ENCODE measurements at regions not wholly inside any gene's neighbourhood (a gene's known extent, or its start where the extent isn't known, plus 50 kb on each side); places are given as distances from the start of the nearest gene placed in this dataset.

- H3K4me1 ChIP-seq (ENCODE audit: insufficient read depth, low read length) = no peaks in the 10 kb centered on the region
- no peak overlapping the region for H3K4me3 ChIP-seq (ENCODE audit: low read length)
- ATAC-seq (ENCODE audit: poor library complexity) (no peak), DNase-seq (no peak)
- H3K27ac ChIP-seq (ENCODE audit: low read depth in 1 of 2, low read length in 2 of 2) = no peak overlapping the region
- POLR2A ChIA-PET = no interaction called here
- intact Hi-C loops (cut with DNase I, micrococcal nuclease) = no loop called here
- H3K36me3 ChIP-seq (ENCODE audit: insufficient read depth, low read length) = no peaks in the 10 kb centered on the region
- H3K4me3 Mint-ChIP-seq = no peak overlapping the region
- H3K4me1 Mint-ChIP-seq (ENCODE audit: low read depth) = no peaks in the 10 kb centered on the region
- H3K9me3 ChIP-seq (ENCODE audit: control insufficient read depth in 1 of 2, insufficient read depth in 1 of 2, low read length in 2 of 2) = no peaks in the 10 kb centered on the region
- no peaks in the 10 kb centered on the region for H3K9me3 Mint-ChIP-seq
- H3K36me3 Mint-ChIP-seq (ENCODE audit: low read depth) = no peaks in the 10 kb centered on the region
- CTCF ChIA-PET = no interaction called here
- no peak overlapping the region for H3K27ac Mint-ChIP-seq
- no peaks in the 10 kb centered on the region for H3K27me3 Mint-ChIP-seq
- TF ChIP-seq, protein P1, sequence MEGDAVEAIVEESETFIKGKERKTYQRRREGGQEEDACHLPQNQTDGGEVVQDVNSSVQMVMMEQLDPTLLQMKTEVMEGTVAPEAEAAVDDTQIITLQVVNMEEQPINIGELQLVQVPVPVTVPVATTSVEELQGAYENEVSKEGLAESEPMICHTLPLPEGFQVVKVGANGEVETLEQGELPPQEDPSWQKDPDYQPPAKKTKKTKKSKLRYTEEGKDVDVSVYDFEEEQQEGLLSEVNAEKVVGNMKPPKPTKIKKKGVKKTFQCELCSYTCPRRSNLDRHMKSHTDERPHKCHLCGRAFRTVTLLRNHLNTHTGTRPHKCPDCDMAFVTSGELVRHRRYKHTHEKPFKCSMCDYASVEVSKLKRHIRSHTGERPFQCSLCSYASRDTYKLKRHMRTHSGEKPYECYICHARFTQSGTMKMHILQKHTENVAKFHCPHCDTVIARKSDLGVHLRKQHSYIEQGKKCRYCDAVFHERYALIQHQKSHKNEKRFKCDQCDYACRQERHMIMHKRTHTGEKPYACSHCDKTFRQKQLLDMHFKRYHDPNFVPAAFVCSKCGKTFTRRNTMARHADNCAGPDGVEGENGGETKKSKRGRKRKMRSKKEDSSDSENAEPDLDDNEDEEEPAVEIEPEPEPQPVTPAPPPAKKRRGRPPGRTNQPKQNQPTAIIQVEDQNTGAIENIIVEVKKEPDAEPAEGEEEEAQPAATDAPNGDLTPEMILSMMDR (IDR thresholded peaks at IDR 0.05) = no peak
- no peaks in the 10 kb centered on the region for H3K27me3 ChIP-seq (ENCODE audit: control insufficient read depth in 1 of 2, insufficient read depth in 2 of 2, low read length in 2 of 2)
Observed at GRCh38 chr14:80344208-80344607, 132.9 kb upstream of the DIO2 start.

- Histone ChIP-seq H3K36me3 (ENCODE audit: insufficient read depth, low read length) (no peaks in the 10 kb centered on the region), H3K4me1 (ENCODE audit: insufficient read depth, low read length) (no peaks in the 10 kb centered on the region), H3K4me3 (ENCODE audit: low read length) (no peak overlapping the region), H3K9me3 (ENCODE audit: control insufficient read depth in 1 of 2, insufficient read depth in 1 of 2, low read length in 2 of 2) (peaks cover 0 to 7% of the 10 kb centered on the region in 2 experiments), H3K27me3 (ENCODE audit: control insufficient read depth in 1 of 2, insufficient read depth in 2 of 2, low read length in 2 of 2) (no peaks in the 10 kb centered on the region), H3K27ac (ENCODE audit: low read depth in 1 of 2, low read length in 2 of 2) (no peak overlapping the region)
- ATAC-seq (ENCODE audit: poor library complexity) = no peak
- no peak overlapping the region for H3K27ac Mint-ChIP-seq
- no peak for DNase-seq
- TF ChIP-seq, protein P1 (IDR thresholded peaks at IDR 0.05) = no peak
- no peak overlapping the region for H3K4me3 Mint-ChIP-seq
- H3K4me1 Mint-ChIP-seq (ENCODE audit: low read depth) = no peaks in the 10 kb centered on the region
- ChIA-PET CTCF (no interaction called here), POLR2A (no interaction called here)
- H3K36me3 Mint-ChIP-seq (ENCODE audit: low read depth) = no peaks in the 10 kb centered on the region
- H3K9me3 Mint-ChIP-seq = peaks cover 8% of the 10 kb centered on the region
- H3K27me3 Mint-ChIP-seq = no peaks in the 10 kb centered on the region
- intact Hi-C loops (cut with DNase I, micrococcal nuclease) = no loop called here
Observed at GRCh38 chr14:80336608-80337106, 125.4 kb upstream of the DIO2 start.

- DNase-seq (no peak), ATAC-seq (ENCODE audit: poor library complexity) (no peak)
- peaks cover 7% of the 10 kb centered on the region for H3K9me3 Mint-ChIP-seq
- H3K36me3 Mint-ChIP-seq (ENCODE audit: low read depth) = no peaks in the 10 kb centered on the region
- no peaks in the 10 kb centered on the region for H3K4me1 Mint-ChIP-seq (ENCODE audit: low read depth)
- H3K27me3 ChIP-seq (ENCODE audit: control insufficient read depth in 1 of 2, insufficient read depth in 2 of 2, low read length in 2 of 2) = no peaks in the 10 kb centered on the region
- H3K9me3 ChIP-seq (ENCODE audit: control insufficient read depth in 1 of 2, insufficient read depth in 1 of 2, low read length in 2 of 2) = no peaks in the 10 kb centered on the region
- no peak overlapping the region for H3K27ac Mint-ChIP-seq
- no peaks in the 10 kb centered on the region for H3K27me3 Mint-ChIP-seq
- H3K4me3 ChIP-seq (ENCODE audit: low read length) = no peak overlapping the region
- H3K36me3 ChIP-seq (ENCODE audit: insufficient read depth, low read length) = no peaks in the 10 kb centered on the region
- H3K4me1 ChIP-seq (ENCODE audit: insufficient read depth, low read length) = no peaks in the 10 kb centered on the region
- CTCF ChIA-PET = no interaction called here
- intact Hi-C loops (cut with DNase I, micrococcal nuclease) = no loop called here
- POLR2A ChIA-PET = no interaction called here
- TF ChIP-seq, protein P1 (IDR thresholded peaks at IDR 0.05) = no peak
- no peak overlapping the region for H3K4me3 Mint-ChIP-seq
- no peak overlapping the region for H3K27ac ChIP-seq (ENCODE audit: low read depth in 1 of 2, low read length in 2 of 2)
Observed at GRCh38 chr14:80325688-80326087, 114.4 kb upstream of the DIO2 start.

Data from CD4-positive, alpha-beta T cell (primary cell).